ENCODE measurements at regions not wholly inside any gene's neighbourhood (a gene's known extent, or its start where the extent isn't known, plus 50 kb on each side); places are given as distances from the start of the nearest gene placed in this dataset.

DNA sequence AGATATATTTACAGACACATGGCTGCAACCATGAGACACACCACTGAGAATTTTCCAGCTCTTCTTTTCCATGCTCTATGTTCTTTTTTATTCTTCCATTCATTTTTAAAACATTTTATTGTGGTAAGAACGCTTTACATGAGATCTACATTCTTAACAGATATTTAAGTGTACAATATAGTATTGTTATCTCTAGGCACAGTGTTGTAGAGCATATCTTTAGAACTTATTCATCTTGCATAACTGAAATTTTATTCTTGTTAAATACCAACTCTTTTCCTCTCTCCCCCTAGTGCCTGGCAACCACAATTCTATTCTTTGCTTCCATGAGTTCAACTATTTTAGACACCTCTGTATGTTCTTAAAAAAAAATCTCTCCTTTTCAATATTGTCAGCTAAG, 67.1 kb upstream of the HABP2 start:
- no CpG with 5 or more reads among the region's 1 CpG for WGBS, 2 donors (ENCODE audit: extremely low coverage in 2 of 2, insufficient read length in 2 of 2, insufficient replicate concordance in 1 of 2)
- DNase-seq (ENCODE audit: low spot score): no peak
- H3K14ac ChIP-seq (ENCODE audit: low read length): no peak overlapping the region

DNA sequence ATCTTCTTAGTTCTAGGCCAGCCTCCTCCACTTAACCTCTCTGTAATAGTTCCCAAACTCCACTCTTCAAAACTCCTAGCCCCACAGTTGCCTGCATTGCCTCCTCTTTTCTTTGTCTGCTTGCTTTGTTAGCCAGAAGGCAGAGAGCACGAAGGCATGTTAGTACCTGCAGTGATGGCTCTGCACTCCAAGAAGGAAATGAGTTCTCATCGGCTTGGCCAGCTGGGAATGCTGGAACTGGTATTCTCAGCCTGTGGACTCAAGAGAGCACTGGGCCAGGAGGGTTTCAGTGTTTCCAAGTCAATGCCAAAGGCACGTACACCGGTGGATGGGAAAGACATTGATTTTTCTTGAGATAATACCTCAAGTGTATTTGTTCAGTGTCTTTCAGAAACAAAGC, 66.3 kb upstream of the HABP2 start:
- H2AFZ ChIP-seq (ENCODE audit: low read length): no peak overlapping the region
- H3K9me3 ChIP-seq (replicated peaks in 1 of 2; ENCODE audit: control insufficient read depth in 2 of 2, insufficient read depth in 1 of 2, low read depth in 1 of 2, low read length in 2 of 2): no peaks in the 10 kb centered on the region
- H3K36me3 ChIP-seq (replicated peaks in 1 of 2; ENCODE audit: control insufficient read depth in 2 of 2, insufficient read depth in 2 of 2, low read length in 2 of 2): no peaks in the 10 kb centered on the region
- no peak overlapping the region for H3K27ac ChIP-seq (replicated peaks; ENCODE audit: low read length)
- no peak overlapping the region for H2BK120ac ChIP-seq (ENCODE audit: low read depth, low read length)
- H2AK5ac ChIP-seq (ENCODE audit: low read depth, low read length): no peak overlapping the region
- H3K79me1 ChIP-seq (ENCODE audit: low read depth, low read length): no peaks in the 10 kb centered on the region
- H3K23ac ChIP-seq (ENCODE audit: low read depth, low read length, poor library complexity): no peak overlapping the region
- no peak overlapping the region for H3K4me3 ChIP-seq (ENCODE audit: low read length in 2 of 2)
- no CpG with 5 or more reads among the region's 4 CpGs for WGBS, 2 donors (ENCODE audit: extremely low coverage in 2 of 2, insufficient read length in 2 of 2, insufficient replicate concordance in 1 of 2)
- H4K8ac ChIP-seq (ENCODE audit: low read depth, low read length): no peak overlapping the region
- H3K18ac ChIP-seq (ENCODE audit: low read length): no peak overlapping the region
- no peak overlapping the region for H4K91ac ChIP-seq (ENCODE audit: low read depth, low read length, poor library complexity)
- DNase-seq (ENCODE audit: low spot score): no peak
- no peak overlapping the region for H2BK5ac ChIP-seq (ENCODE audit: low read length)
- H3K4ac ChIP-seq (ENCODE audit: low read length): no peak overlapping the region
- H2BK15ac ChIP-seq (ENCODE audit: low read length): no peak overlapping the region
- H3K4me2 ChIP-seq (ENCODE audit: insufficient read depth, low read length, poor library complexity, severe bottlenecking): no peak overlapping the region
- H3K27me3 ChIP-seq (ENCODE audit: control insufficient read depth in 3 of 3, insufficient read depth in 3 of 3, low read depth in 1 of 3, low read length in 3 of 3): no peaks in the 10 kb centered on the region
- no peak overlapping the region for H3K14ac ChIP-seq (ENCODE audit: low read length)
- no peak overlapping the region for H2BK12ac ChIP-seq (ENCODE audit: low read length)
- no peaks in the 10 kb centered on the region for H3K4me1 ChIP-seq (ENCODE audit: control insufficient read depth in 2 of 2, insufficient read depth in 1 of 2, low read depth in 1 of 2, low read length in 2 of 2)
- no peak overlapping the region for H3K9ac ChIP-seq (ENCODE audit: low read depth, low read length, poor library complexity)

More for the DNA sequence above, 67.1 kb upstream of the HABP2 start:
- H3K9me3 ChIP-seq (replicated peaks in 1 of 2; ENCODE audit: control insufficient read depth in 2 of 2, insufficient read depth in 1 of 2, low read depth in 1 of 2, low read length in 2 of 2): no peaks in the 10 kb centered on the region
- no peaks in the 10 kb centered on the region for H3K79me1 ChIP-seq (ENCODE audit: low read depth, low read length)
- H3K9ac ChIP-seq (ENCODE audit: low read depth, low read length, poor library complexity): no peak overlapping the region
- H3K18ac ChIP-seq (ENCODE audit: low read length): no peak overlapping the region
- H3K4me3 ChIP-seq (ENCODE audit: low read length in 2 of 2): no peak overlapping the region
- H2AFZ ChIP-seq (ENCODE audit: low read length): no peak overlapping the region
- no peaks in the 10 kb centered on the region for H3K4me1 ChIP-seq (ENCODE audit: control insufficient read depth in 2 of 2, insufficient read depth in 1 of 2, low read depth in 1 of 2, low read length in 2 of 2)
- no peaks in the 10 kb centered on the region for H3K27me3 ChIP-seq (ENCODE audit: control insufficient read depth in 3 of 3, insufficient read depth in 3 of 3, low read depth in 1 of 3, low read length in 3 of 3)
- no peak overlapping the region for H2BK12ac ChIP-seq (ENCODE audit: low read length)
- no peak overlapping the region for H2BK15ac ChIP-seq (ENCODE audit: low read length)
- H2AK5ac ChIP-seq (ENCODE audit: low read depth, low read length): no peak overlapping the region
- no peak overlapping the region for H2BK120ac ChIP-seq (ENCODE audit: low read depth, low read length)
- no peak overlapping the region for H3K4me2 ChIP-seq (ENCODE audit: insufficient read depth, low read length, poor library complexity, severe bottlenecking)
- H4K91ac ChIP-seq (ENCODE audit: low read depth, low read length, poor library complexity): no peak overlapping the region
- H3K4ac ChIP-seq (ENCODE audit: low read length): no peak overlapping the region
- no peak overlapping the region for H3K23ac ChIP-seq (ENCODE audit: low read depth, low read length, poor library complexity)
- no peak overlapping the region for H2BK5ac ChIP-seq (ENCODE audit: low read length)
- H3K36me3 ChIP-seq (replicated peaks in 1 of 2; ENCODE audit: control insufficient read depth in 2 of 2, insufficient read depth in 2 of 2, low read length in 2 of 2): no peaks in the 10 kb centered on the region
- H3K27ac ChIP-seq (replicated peaks; ENCODE audit: low read length): no peak overlapping the region
- H4K8ac ChIP-seq (ENCODE audit: low read depth, low read length): no peak overlapping the region

DNA sequence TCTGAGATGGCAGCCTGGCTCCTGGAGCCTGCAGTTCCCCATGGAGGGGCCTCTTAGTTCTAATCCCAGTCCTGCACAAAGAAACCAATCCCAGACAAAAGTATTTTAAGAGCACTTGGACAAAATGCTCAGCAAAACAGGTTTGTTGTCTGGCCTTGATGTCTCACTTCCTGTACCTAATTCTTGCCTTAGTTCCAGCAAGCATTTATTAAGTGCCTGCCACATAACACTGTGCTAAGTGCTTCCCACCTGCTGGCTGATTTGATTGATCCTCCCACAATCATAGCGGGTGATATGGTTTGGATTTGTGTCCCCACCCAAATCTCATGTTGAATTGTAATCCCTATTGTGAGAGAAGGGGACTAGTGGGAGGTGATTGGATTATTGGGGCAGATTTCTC, 65.7 kb upstream of the HABP2 start:
- Histone ChIP-seq H3K9me3 (replicated peaks in 1 of 2; ENCODE audit: control insufficient read depth in 2 of 2, insufficient read depth in 1 of 2, low read depth in 1 of 2, low read length in 2 of 2) (no peaks in the 10 kb centered on the region), H4K8ac (ENCODE audit: low read depth, low read length) (no peak overlapping the region), H2AFZ (ENCODE audit: low read length) (no peak overlapping the region), H2AK5ac (ENCODE audit: low read depth, low read length) (no peak overlapping the region), H2BK120ac (ENCODE audit: low read depth, low read length) (no peak overlapping the region), H3K18ac (ENCODE audit: low read length) (no peak overlapping the region), H2BK5ac (ENCODE audit: low read length) (no peak overlapping the region), H3K14ac (ENCODE audit: low read length) (no peak overlapping the region), H3K36me3 (replicated peaks in 1 of 2; ENCODE audit: control insufficient read depth in 2 of 2, insufficient read depth in 2 of 2, low read length in 2 of 2) (no peaks in the 10 kb centered on the region), H2BK12ac (ENCODE audit: low read length) (no peak overlapping the region), H3K4me2 (ENCODE audit: insufficient read depth, low read length, poor library complexity, severe bottlenecking) (no peak overlapping the region), H3K27ac (replicated peaks; ENCODE audit: low read length) (no peak overlapping the region), H2BK15ac (ENCODE audit: low read length) (no peak overlapping the region), H3K79me1 (ENCODE audit: low read depth, low read length) (no peaks in the 10 kb centered on the region), H3K4ac (ENCODE audit: low read length) (no peak overlapping the region), H3K4me3 (ENCODE audit: low read length in 2 of 2) (no peak overlapping the region), H4K91ac (ENCODE audit: low read depth, low read length, poor library complexity) (no peak overlapping the region), H3K4me1 (ENCODE audit: control insufficient read depth in 2 of 2, insufficient read depth in 1 of 2, low read depth in 1 of 2, low read length in 2 of 2) (no peaks in the 10 kb centered on the region), H3K27me3 (ENCODE audit: control insufficient read depth in 3 of 3, insufficient read depth in 3 of 3, low read depth in 1 of 3, low read length in 3 of 3) (no peaks in the 10 kb centered on the region), H3K9ac (ENCODE audit: low read depth, low read length, poor library complexity) (no peak overlapping the region), H3K23ac (ENCODE audit: low read depth, low read length, poor library complexity) (no peak overlapping the region)
- no peak for DNase-seq (ENCODE audit: low spot score)
- no CpG with 5 or more reads among the region's 1 CpG for WGBS, 2 donors (ENCODE audit: extremely low coverage in 2 of 2, insufficient read length in 2 of 2, insufficient replicate concordance in 1 of 2)

DNA sequence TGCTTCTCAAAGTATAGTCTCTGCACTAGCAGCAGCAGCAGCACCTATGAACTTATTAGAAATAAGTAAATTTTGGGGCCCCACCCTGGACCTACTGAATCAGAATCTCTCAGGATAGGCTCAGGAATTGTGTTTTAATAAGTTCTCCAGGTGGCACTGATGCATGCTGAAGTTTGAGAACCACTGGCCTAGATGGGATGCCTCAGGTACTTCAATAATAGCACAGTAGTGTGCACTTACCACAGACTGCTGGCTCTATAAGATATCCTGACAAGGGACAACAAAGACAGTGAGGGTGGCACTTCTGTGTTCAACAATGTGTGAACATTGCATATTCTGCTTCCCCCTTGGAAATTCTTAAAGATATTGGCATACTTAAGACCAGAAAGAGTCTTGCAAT, 64.7 kb upstream of the HABP2 start:
- Histone ChIP-seq H3K9ac (ENCODE audit: low read depth, low read length, poor library complexity) (no peak overlapping the region), H2AK5ac (ENCODE audit: low read depth, low read length) (no peak overlapping the region), H3K4me1 (ENCODE audit: control insufficient read depth in 2 of 2, insufficient read depth in 1 of 2, low read depth in 1 of 2, low read length in 2 of 2) (no peaks in the 10 kb centered on the region), H2BK120ac (ENCODE audit: low read depth, low read length) (no peak overlapping the region), H3K14ac (ENCODE audit: low read length) (no peak overlapping the region), H3K4ac (ENCODE audit: low read length) (no peak overlapping the region), H3K9me3 (replicated peaks in 1 of 2; ENCODE audit: control insufficient read depth in 2 of 2, insufficient read depth in 1 of 2, low read depth in 1 of 2, low read length in 2 of 2) (no peaks in the 10 kb centered on the region), H3K79me1 (ENCODE audit: low read depth, low read length) (no peaks in the 10 kb centered on the region), H2BK15ac (ENCODE audit: low read length) (no peak overlapping the region), H3K36me3 (replicated peaks in 1 of 2; ENCODE audit: control insufficient read depth in 2 of 2, insufficient read depth in 2 of 2, low read length in 2 of 2) (no peaks in the 10 kb centered on the region), H4K91ac (ENCODE audit: low read depth, low read length, poor library complexity) (no peak overlapping the region), H4K8ac (ENCODE audit: low read depth, low read length) (no peak overlapping the region), H2BK12ac (ENCODE audit: low read length) (no peak overlapping the region), H3K18ac (ENCODE audit: low read length) (no peak overlapping the region), H3K4me2 (ENCODE audit: insufficient read depth, low read length, poor library complexity, severe bottlenecking) (no peak overlapping the region), H2BK5ac (ENCODE audit: low read length) (no peak overlapping the region), H3K27ac (replicated peaks; ENCODE audit: low read length) (no peak overlapping the region), H3K23ac (ENCODE audit: low read depth, low read length, poor library complexity) (no peak overlapping the region), H2AFZ (ENCODE audit: low read length) (no peak overlapping the region), H3K4me3 (ENCODE audit: low read length in 2 of 2) (no peak overlapping the region), H3K27me3 (ENCODE audit: control insufficient read depth in 3 of 3, insufficient read depth in 3 of 3, low read depth in 1 of 3, low read length in 3 of 3) (no peaks in the 10 kb centered on the region)
- no peak for DNase-seq (ENCODE audit: low spot score)

Measured in neuronal stem cell (in vitro differentiated cells).